GM18873 (cell line): ENCODE measurements at regions not wholly inside any gene's neighbourhood (a gene's known extent, or its start where the extent isn't known, plus 50 kb on each side); places are given as distances from the start of the nearest gene placed in this dataset.

Experiments used
- ATAC-seq: cut with Tn5 transposase; IDR thresholded peaks from one replicate; pipeline ENCODE4 v1.9.1; 2021; ENCODE audit warnings: mild to moderate bottlenecking, moderate library complexity, moderate number of reproducible peaks; ENCODE audit not compliant: unreplicated experiment, low FRiP score

- ATAC-seq: no peak
These were observed 156.5 kb upstream of the DKK2 start for GRCh38 chr4:107192601-107193000.

DNA sequence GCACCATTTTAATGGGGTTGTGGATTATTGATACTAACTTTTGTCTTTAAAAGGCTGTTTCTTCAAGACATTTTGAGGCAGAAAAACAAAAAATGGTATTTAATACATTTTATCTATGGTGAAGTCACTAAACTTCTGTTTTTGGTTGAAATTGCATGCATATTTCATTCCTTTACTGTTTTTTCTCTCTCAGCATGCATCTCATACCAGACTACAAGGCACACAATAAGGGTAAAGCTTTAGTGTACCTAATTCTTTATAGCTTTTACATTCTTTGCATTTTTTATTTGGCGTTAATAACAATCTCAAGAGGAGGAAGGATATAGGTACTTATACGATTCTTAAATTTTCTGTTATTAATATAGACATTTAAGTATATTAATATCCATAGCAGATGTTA lies 151.0 kb upstream of the DKK2 start:
- ATAC-seq: no peak

- peak; percentile 98 for ATAC-seq
These were observed 147.2 kb upstream of the DKK2 start for GRCh38 chr4:107183155-107183774.

GRCh38 chr4:107182347-107182746 lies 146.2 kb upstream of the DKK2 start:
- ATAC-seq: no peak

- no peak for ATAC-seq
These were observed 130.8 kb upstream of the DKK2 start for GRCh38 chr4:107166873-107167450.

- no peak for ATAC-seq
These were observed 130.1 kb upstream of the DKK2 start for GRCh38 chr4:107166181-107166580.

DNA sequence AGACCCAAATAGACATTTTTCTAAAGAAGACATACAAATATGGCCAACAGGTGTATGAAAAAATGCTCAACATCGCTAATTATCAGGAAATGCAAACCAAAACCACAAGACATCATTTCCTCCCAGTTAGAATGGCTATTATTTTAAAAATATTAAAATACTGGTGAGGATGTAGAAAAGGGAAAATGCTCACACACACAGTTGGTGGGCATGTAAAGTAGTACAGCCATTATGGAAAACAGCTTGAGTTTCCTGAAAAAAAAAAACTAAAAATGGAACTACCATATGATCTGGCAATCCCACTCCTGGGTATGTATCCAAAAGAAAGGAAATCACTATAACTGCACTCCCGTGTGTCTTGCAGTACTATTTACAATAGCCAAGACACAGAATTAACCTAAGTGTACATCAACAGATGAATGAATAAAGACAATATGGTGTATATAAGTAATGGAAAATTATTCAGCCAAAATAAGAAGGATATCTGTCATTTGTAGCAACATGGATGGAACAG lies 128.9 kb upstream of the DKK2 start:
- no peak for ATAC-seq

GRCh38 chr4:107156443-107156842 lies 120.3 kb upstream of the DKK2 start:
- ATAC-seq: no peak

- no peak for ATAC-seq
These were observed 119.3 kb upstream of the DKK2 start for GRCh38 chr4:107155366-107155765.

- no peak for ATAC-seq
These were observed 117.8 kb upstream of the DKK2 start for GRCh38 chr4:107153956-107154355.

GRCh38 chr4:107153228-107153627 lies 117.1 kb upstream of the DKK2 start:
- ATAC-seq: no peak

GRCh38 chr4:107151173-107151572 lies 115.1 kb upstream of the DKK2 start:
- no peak for ATAC-seq

DNA sequence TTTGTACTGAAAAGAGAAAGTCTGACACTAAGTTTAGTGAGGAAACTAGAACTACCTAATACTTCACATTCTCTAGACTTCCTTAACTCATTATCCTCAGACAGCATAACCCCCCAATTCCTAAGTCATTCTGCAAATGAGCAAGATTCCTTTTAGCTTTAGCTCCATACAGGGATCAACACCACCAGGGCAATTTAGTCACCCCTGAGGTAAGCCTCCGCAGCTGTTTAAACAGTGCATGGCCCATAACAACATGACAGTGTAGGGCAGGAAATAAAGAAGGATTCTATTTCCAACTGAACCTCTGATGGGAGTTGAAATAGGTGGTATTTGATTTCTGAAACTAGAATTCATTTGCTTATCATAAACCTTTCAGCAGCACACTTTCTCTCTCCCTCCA lies 112.8 kb upstream of the DKK2 start:
- no peak for ATAC-seq

GRCh38 chr4:107147873-107148272 lies 111.8 kb upstream of the DKK2 start:
- ATAC-seq: no peak

DNA sequence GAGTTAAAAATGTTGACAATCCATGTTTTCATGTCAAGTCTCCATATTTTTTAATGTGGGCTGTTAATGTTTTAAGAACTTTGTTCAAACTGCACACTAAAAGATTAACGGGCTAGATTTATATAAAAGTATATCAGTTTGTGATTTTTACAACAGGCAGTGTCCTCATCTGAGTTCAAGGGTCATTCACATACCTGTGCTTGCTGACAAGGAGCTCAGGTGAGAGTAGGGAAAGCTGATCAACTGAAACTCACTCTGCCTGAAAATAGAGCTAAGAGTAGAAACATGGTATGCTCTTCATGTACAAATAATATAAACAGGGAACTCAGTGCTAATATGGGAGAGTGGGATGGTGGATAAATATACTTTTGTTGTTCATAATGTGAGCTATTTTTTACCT lies 102.3 kb upstream of the DKK2 start:
- no peak for ATAC-seq

GRCh38 chr4:107133965-107134653 lies 98.0 kb upstream of the DKK2 start:
- ATAC-seq: no peak

DNA sequence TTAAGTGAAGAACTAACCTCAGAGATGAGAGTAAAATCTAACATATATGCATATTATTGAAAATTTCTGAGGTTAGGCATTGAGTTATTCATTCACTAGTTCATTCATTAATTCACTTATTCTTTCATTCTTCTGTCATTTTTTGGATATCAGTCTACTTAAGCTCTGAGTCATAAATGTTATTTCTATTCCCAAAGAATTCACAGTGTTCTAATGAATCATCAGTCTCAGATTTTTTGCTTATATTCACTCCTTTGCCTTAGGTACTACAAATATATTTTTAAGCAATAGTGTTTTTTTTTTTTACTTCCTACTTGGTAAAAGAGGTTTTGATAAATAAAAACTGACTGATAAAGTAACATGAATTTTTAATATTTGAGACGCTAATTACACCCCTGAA lies 95.2 kb upstream of the DKK2 start:
- no peak for ATAC-seq

- ATAC-seq: no peak
These were observed 94.0 kb upstream of the DKK2 start for GRCh38 chr4:107130157-107130556.

GRCh38 chr4:107129611-107130010 lies 93.5 kb upstream of the DKK2 start:
- no peak for ATAC-seq

GRCh38 chr4:107129076-107129475 lies 93.0 kb upstream of the DKK2 start:
- ATAC-seq: no peak

GRCh38 chr4:107128116-107128515 lies 92.0 kb upstream of the DKK2 start:
- no peak for ATAC-seq

- ATAC-seq: no peak
These were observed 89.4 kb upstream of the DKK2 start for GRCh38 chr4:107125496-107125895.
